ENCODE measurements at regions not wholly inside any gene's neighbourhood (a gene's known extent, or its start where the extent isn't known, plus 50 kb on each side); places are given as distances from the start of the nearest gene placed in this dataset.

- TF ChIP-seq CTCF (IDR thresholded peaks at IDR 0.05; ENCODE audit: low read depth, low read length): no peak
- TF ChIP-seq EZH2phosphoT487 (IDR thresholded peaks at IDR 0.05; ENCODE audit: low read depth): no peak
Measured at GRCh38 chr16:25553711-25554436, 137.9 kb upstream of the HS3ST4 start.
